K562 (cell line): ENCODE measurements at regions not wholly inside any gene's neighbourhood (a gene's known extent, or its start where the extent isn't known, plus 50 kb on each side); places are given as distances from the start of the nearest gene placed in this dataset.

ENCODE experiments used
- ATAC-seq: fragments of 200-7000 bp; cut with Tn5 transposase; 3 replicates; pipeline ENCODE4 v1.9.1; 2020; ENCODE audit warnings: moderate library complexity
- BruUV-seq: library from RNA; stranded (reverse); fragments of 400-500 nt; replicated peaks from 2 replicates; lab custom pipeline; 2021; lab: Mats Ljungman, UMichigan
- CTCF ChIA-PET: fragments of 300-600 bp; formaldehyde crosslinking; extraction: SDS; loops from one replicate; lab custom pipeline; 2021; ENCODE audit warnings: low intra/inter-chr PET ratio; lab: Yijun Ruan, JAX
- POLR2A ChIA-PET: fragments of 300-600, 350-650 bp; sonication (Branson Sonifier 250); formaldehyde crosslinking; extraction: SDS; loops from one replicate; lab custom pipeline; 2021; ENCODE audit warnings: antibody characterized with exemption, inconsistent platforms; lab: Yijun Ruan, JAX
- DNase-seq, 4 experiments: peaks; one replicate each; pipeline versions ENCODE4 v3.0.0 to v3.0.0-alpha.2; 2011 to 2018; ENCODE audit warnings: low spot score in 3 of 4, mixed read lengths in 3 of 4; ENCODE audit errors: extremely low read depth in 1 of 4
- FAIRE-seq: peaks from 2 replicates; lab custom pipeline; 2011; peaks lifted over from hg19 to GRCh38; lab: Jason Lieb, UNC
- H2AFZ ChIP-seq: 2 replicates; pipeline ENCODE4 v1.6.0; 2011; ENCODE audit warnings: low read depth, low read length, control low read depth, inconsistent platforms
- H3K27ac ChIP-seq: fragments of 200-600 bp; 3 replicates; pipeline ENCODE4 v1.8.0; 2011; ENCODE audit warnings: low read depth, mild to moderate bottlenecking, control low read depth, inconsistent platforms, low read length, moderate library complexity, mixed read lengths; ENCODE audit errors: extremely low read depth
- H3K27me3 ChIP-seq, 2 experiments: fragments of 300-600 bp in 1 of 2; 2 replicates in 1 of 2; 3 replicates in 1 of 2; pipeline versions ENCODE4 v1.6.0 to v1.8.0; 2011; ENCODE audit warnings: inconsistent platforms in 2 of 2, low read length in 2 of 2, mild to moderate bottlenecking in 1 of 2, mixed read lengths in 1 of 2, moderate library complexity in 1 of 2; ENCODE audit not compliant: control insufficient read depth in 2 of 2, insufficient read depth in 2 of 2
- H3K36me3 ChIP-seq: fragments of 300-600 bp; 3 replicates; pipeline ENCODE4 v1.8.0; 2011; ENCODE audit warnings: mild to moderate bottlenecking, low read length, inconsistent platforms; ENCODE audit not compliant: control insufficient read depth, insufficient read depth
- H3K4me1 ChIP-seq, 2 experiments: fragments of 200-600 bp in 1 of 2; replicated peaks in 1 of 2; 2 replicates in 1 of 2; 3 replicates in 1 of 2; pipeline versions ENCODE4 v1.5.1 to v1.8.0; 2011; ENCODE audit warnings: inconsistent platforms in 2 of 2, low read length in 2 of 2, mild to moderate bottlenecking in 1 of 2, mixed read lengths in 1 of 2, moderate library complexity in 1 of 2; ENCODE audit not compliant: control insufficient read depth in 2 of 2, insufficient read depth in 2 of 2
- H3K4me2 ChIP-seq: 2 replicates; pipeline ENCODE4 v1.6.1; 2011; ENCODE audit warnings: low read length, control low read depth, inconsistent platforms, mixed read lengths; ENCODE audit not compliant: insufficient read depth
- H3K4me3 ChIP-seq: fragments of 200-600 bp; sonication (generic), shearing (Covaris generic); 2 replicates; pipeline ENCODE4 v1.5.1; 2016; ENCODE audit warnings: control low read depth, inconsistent platforms
- H3K79me2 ChIP-seq: fragments of 200-600 bp; 3 replicates; pipeline ENCODE4 v1.8.0; 2011; ENCODE audit warnings: low read length, inconsistent platforms; ENCODE audit not compliant: control insufficient read depth, insufficient read depth
- H3K9ac ChIP-seq, 2 experiments: 2 replicates each; pipeline versions ENCODE4 v1.6.0 to v1.6.1; 2011; ENCODE audit warnings: low read depth in 2 of 2, low read length in 2 of 2, control low read depth in 1 of 2, inconsistent platforms in 1 of 2, mild to moderate bottlenecking in 1 of 2, mixed read lengths in 1 of 2; ENCODE audit not compliant: insufficient read depth in 1 of 2
- H3K9me1 ChIP-seq: one replicate; pipeline ENCODE4 v1.6.0; 2011; ENCODE audit warnings: inconsistent platforms, mild to moderate bottlenecking, low read length, moderate library complexity; ENCODE audit not compliant: control insufficient read depth, insufficient read depth
- H3K9me3 ChIP-seq: replicated peaks from 2 replicates; pipeline ENCODE4 v1.5.1; 2011; ENCODE audit warnings: low read depth, low read length, inconsistent platforms; ENCODE audit not compliant: control insufficient read depth, insufficient read depth
- H4K20me1 ChIP-seq: replicated peaks from 2 replicates; pipeline ENCODE4 v1.6.1; 2011; ENCODE audit warnings: low read length, inconsistent platforms, mixed read lengths; ENCODE audit not compliant: control insufficient read depth, insufficient read depth
- BMI1 ChIP-seq: fragments of 150-350 bp; IDR thresholded peaks from 2 replicates; pipeline ENCODE4 v1.6.1; 2014; ENCODE audit warnings: low read length
- FOXA3 ChIP-seq, 2 experiments: fragments of 450-650 bp in 1 of 2; sonication (generic) in 1 of 2; formaldehyde crosslinking; IDR thresholded peaks in 1 of 2; conservative IDR thresholded peaks in 1 of 2; 2 replicates each; pipeline versions ENCODE4 v1.4.0 to v1.8.0; 2020 to 2022; ENCODE audit warnings: mild to moderate bottlenecking in 2 of 2, missing genetic modification reagents in 1 of 2
- MAFG ChIP-seq: fragments of 450-650 bp; conservative IDR thresholded peaks from 2 replicates; pipeline ENCODE4 v1.6.1; 2016; ENCODE audit warnings: missing genetic modification characterization, missing compliant biosample characterization
- MTA1 ChIP-seq: fragments of 450-650 bp; IDR thresholded peaks from 2 replicates; pipeline ENCODE4 v1.6.1; 2017; ENCODE audit warnings: borderline replicate concordance
- PHF20 ChIP-seq: fragments of 450-650 bp; IDR thresholded peaks from 2 replicates; pipeline ENCODE4 v1.6.1; 2018; ENCODE audit not compliant: partially characterized antibody
- SMARCB1 ChIP-seq: IDR thresholded peaks from 2 replicates; pipeline ENCODE4 v1.6.1; 2011; ENCODE audit warnings: improper control_type of control experiment, low read depth; ENCODE audit not compliant: insufficient read length
- TAL1 ChIP-seq: fragments of 450-650 bp; IDR thresholded peaks from 2 replicates; pipeline ENCODE4 v1.6.1; 2016; ENCODE audit warnings: mild to moderate bottlenecking
- TEAD1 ChIP-seq, 2 experiments: fragments of 450-650 bp in 1 of 2; sonication (generic) in 1 of 2; formaldehyde crosslinking; IDR thresholded peaks; 2 replicates each; pipeline versions ENCODE4 v1.4.0 to v1.8.0; 2020 to 2022; ENCODE audit warnings: mild to moderate bottlenecking in 2 of 2, missing genetic modification reagents in 1 of 2
- ZNF224 ChIP-seq: sonication (generic); formaldehyde crosslinking; IDR thresholded peaks from 2 replicates; pipeline ENCODE4 v1.8.0; 2022; ENCODE audit warnings: mild to moderate bottlenecking, missing genetic modification reagents
- ZNF384 ChIP-seq: IDR thresholded peaks from 2 replicates; pipeline ENCODE4 v1.6.1; 2012; ENCODE audit warnings: low read depth, low read length, improper control_type of control experiment
- WGBS: fragments of 100-300 bp; shearing (Covaris generic); methylation state at CpG from one replicate; pipeline ENCODE4 v1.1.6; 2016; ENCODE audit warnings: low coverage, mixed read lengths; ENCODE audit not compliant: insufficient coverage; ENCODE audit errors: missing lambda C conversion rate; 5-methylcytosine and 5-hydroxymethylcytosine counted together
- in situ Hi-C: fragments of 300-500 bp; cut with MboI; formaldehyde crosslinking; loops from 4 replicates; pipeline ENCODE4 v1.15.0; 2018; ENCODE audit warnings: inconsistent platforms, mixed read lengths
- intact Hi-C: fragments of 100-400 bp; cut with micrococcal nuclease; formaldehyde crosslinking; loops from 2 replicates; pipeline ENCODE4 v1.14.2; 2022
- TF ChIP-seq, protein P1 (sequence below): sonication (generic); formaldehyde crosslinking; IDR thresholded peaks from 2 replicates; pipeline ENCODE4 v1.8.0; 2023; ENCODE audit warnings: mild to moderate bottlenecking, missing genetic modification reagents
- TF ChIP-seq, protein P2 (sequence below): fragments of 250-450 bp; sonication (Bioruptor Pico); IDR thresholded peaks from 2 replicates; pipeline ENCODE4 v1.6.1; 2021; ENCODE audit warnings: mild to moderate bottlenecking

DNA sequence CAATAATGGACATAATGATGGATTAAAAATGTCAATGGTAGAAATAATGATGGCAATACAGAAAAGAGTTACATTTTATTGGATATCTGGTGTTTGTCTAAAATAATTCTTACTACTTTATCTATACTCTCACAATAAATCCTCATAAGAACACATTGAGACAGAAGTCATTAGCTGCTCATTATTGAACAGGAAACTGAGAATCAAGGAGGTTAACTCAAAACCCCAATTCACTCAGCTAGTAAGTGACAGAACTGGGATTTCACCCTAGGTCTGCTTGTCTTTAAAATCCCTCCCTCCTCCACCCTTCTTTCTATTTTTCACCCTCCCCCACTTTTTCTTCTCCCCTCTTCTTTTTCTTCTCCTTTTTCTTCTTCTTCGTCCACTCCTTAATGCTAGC lies 285.8 kb upstream of the TNC start:
- H3K36me3 ChIP-seq = no peaks in the 10 kb centered on the region
- WGBS = 0% methylated on average over 1 of the region's 1 CpG
- POLR2A ChIA-PET = no interaction called here
- H3K9me1 ChIP-seq = no peaks in the 10 kb centered on the region
- no peaks in the 10 kb centered on the region for H3K79me2 ChIP-seq
- DNase-seq (no peak), FAIRE-seq (no peak), ATAC-seq (no peak)
- H3K9ac ChIP-seq = no peak overlapping the region
- CTCF ChIA-PET = no interaction called here
- TF ChIP-seq BMI1 (no peak), SMARCB1 (no peak), MTA1 (no peak), TEAD1 (CRISPR knock-in tag; IDR thresholded peaks at IDR 0.05) (no peak), PHF20 (no peak), ZNF224 (CRISPR knock-in tag) (no peak), MAFG (tag) (no peak), TAL1 (no peak), FOXA3 (CRISPR knock-in tag; conservative IDR thresholded peaks at IDR 0.05 in 1 of 2, IDR thresholded peaks at IDR 0.05 in 1 of 2) (no peak), ZNF384 (no peak)
- TF ChIP-seq, protein P1, sequence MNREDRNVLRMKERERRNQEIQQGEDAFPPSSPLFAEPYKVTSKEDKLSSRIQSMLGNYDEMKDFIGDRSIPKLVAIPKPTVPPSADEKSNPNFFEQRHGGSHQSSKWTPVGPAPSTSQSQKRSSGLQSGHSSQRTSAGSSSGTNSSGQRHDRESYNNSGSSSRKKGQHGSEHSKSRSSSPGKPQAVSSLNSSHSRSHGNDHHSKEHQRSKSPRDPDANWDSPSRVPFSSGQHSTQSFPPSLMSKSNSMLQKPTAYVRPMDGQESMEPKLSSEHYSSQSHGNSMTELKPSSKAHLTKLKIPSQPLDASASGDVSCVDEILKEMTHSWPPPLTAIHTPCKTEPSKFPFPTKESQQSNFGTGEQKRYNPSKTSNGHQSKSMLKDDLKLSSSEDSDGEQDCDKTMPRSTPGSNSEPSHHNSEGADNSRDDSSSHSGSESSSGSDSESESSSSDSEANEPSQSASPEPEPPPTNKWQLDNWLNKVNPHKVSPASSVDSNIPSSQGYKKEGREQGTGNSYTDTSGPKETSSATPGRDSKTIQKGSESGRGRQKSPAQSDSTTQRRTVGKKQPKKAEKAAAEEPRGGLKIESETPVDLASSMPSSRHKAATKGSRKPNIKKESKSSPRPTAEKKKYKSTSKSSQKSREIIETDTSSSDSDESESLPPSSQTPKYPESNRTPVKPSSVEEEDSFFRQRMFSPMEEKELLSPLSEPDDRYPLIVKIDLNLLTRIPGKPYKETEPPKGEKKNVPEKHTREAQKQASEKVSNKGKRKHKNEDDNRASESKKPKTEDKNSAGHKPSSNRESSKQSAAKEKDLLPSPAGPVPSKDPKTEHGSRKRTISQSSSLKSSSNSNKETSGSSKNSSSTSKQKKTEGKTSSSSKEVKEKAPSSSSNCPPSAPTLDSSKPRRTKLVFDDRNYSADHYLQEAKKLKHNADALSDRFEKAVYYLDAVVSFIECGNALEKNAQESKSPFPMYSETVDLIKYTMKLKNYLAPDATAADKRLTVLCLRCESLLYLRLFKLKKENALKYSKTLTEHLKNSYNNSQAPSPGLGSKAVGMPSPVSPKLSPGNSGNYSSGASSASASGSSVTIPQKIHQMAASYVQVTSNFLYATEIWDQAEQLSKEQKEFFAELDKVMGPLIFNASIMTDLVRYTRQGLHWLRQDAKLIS (CRISPR knock-in tag) = no peak
- TF ChIP-seq, protein P2, sequence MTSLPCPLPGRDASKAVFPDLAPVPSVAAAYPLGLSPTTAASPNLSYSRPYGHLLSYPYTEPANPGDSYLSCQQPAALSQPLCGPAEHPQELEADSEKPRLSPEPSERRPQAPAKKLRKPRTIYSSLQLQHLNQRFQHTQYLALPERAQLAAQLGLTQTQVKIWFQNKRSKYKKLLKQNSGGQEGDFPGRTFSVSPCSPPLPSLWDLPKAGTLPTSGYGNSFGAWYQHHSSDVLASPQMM (CRISPR knock-in tag) = no peak
- intact Hi-C loops = no loop called here
- no peaks in the 10 kb centered on the region for H3K9me3 ChIP-seq
- in situ Hi-C loops = no loop called here
- no peaks in the 10 kb centered on the region for H3K4me1 ChIP-seq
- H3K4me3 ChIP-seq = no peak overlapping the region
- H2AFZ ChIP-seq = no peak overlapping the region
- H3K27ac ChIP-seq = no peak overlapping the region
- no TSS peak for BruUV-seq
- H3K27me3 ChIP-seq = no peaks in the 10 kb centered on the region
- H4K20me1 ChIP-seq = no peaks in the 10 kb centered on the region
- H3K4me2 ChIP-seq = no peak overlapping the region
